Liver (tissue), 8 donors: ENCODE measurements at regions not wholly inside any gene's neighbourhood (a gene's known extent, or its start where the extent isn't known, plus 50 kb on each side); places are given as distances from the start of the nearest gene placed in this dataset.

Experiments used
- DNase-seq: peaks from one replicate; pipeline ENCODE4 v3.0.0-alpha.2; 2017; ENCODE audit warnings: low spot score
- H3K27ac ChIP-seq, 2 donors: one replicate each; pipeline ENCODE4 v1.7.0; 2013; ENCODE audit warnings: inconsistent platforms in 2 of 2, low read length in 2 of 2, control low read depth in 1 of 2, low read depth in 1 of 2, mild to moderate bottlenecking in 1 of 2
- H3K27me3 ChIP-seq, 4 donors: one replicate each; pipeline versions ENCODE4 v1.6.1 to v1.7.0; 2013; ENCODE audit warnings: low read length in 3 of 4, inconsistent platforms in 1 of 4, mild to moderate bottlenecking in 1 of 4, moderate library complexity in 1 of 4; ENCODE audit not compliant: control insufficient read depth in 4 of 4, insufficient read depth in 4 of 4
- H3K36me3 ChIP-seq, 4 donors: one replicate each; pipeline versions ENCODE4 v1.6.1 to v1.7.0; 2013; ENCODE audit warnings: low read length in 3 of 4, mild to moderate bottlenecking in 3 of 4, low read depth in 1 of 4, moderate library complexity in 1 of 4; ENCODE audit not compliant: control insufficient read depth in 4 of 4, insufficient read depth in 3 of 4
- H3K4me1 ChIP-seq, 4 donors: one replicate each; pipeline versions ENCODE4 v1.6.1 to v1.7.0; 2013; ENCODE audit warnings: low read length in 3 of 4, mild to moderate bottlenecking in 3 of 4, moderate library complexity in 1 of 4; ENCODE audit not compliant: control insufficient read depth in 4 of 4, insufficient read depth in 4 of 4
- H3K4me3 ChIP-seq, 3 donors: one replicate each; pipeline versions ENCODE4 v1.6.1 to v1.7.0; 2013; ENCODE audit warnings: low read length in 3 of 3, control low read depth in 1 of 3, low read depth in 1 of 3, mild to moderate bottlenecking in 1 of 3
- H3K9ac ChIP-seq, 2 donors: one replicate each; pipeline ENCODE4 v1.7.0; 2013; ENCODE audit warnings: low read length in 2 of 2, mild to moderate bottlenecking in 2 of 2, moderate library complexity in 2 of 2, control low read depth in 1 of 2, low read depth in 1 of 2
- H3K9me3 ChIP-seq, 4 donors: one replicate each; pipeline versions ENCODE4 v1.6.1 to v1.7.0; 2013; ENCODE audit warnings: low read length in 3 of 4; ENCODE audit not compliant: control insufficient read depth in 4 of 4
- ATF3 ChIP-seq: IDR thresholded peaks from 2 replicates; pipeline ENCODE4 v1.6.1; 2016; ENCODE audit warnings: antibody characterized with exemption
- EGR1 ChIP-seq, 2 donors: IDR thresholded peaks; 2 replicates each; pipeline ENCODE4 v1.6.1; 2016 to 2018; ENCODE audit warnings: antibody characterized with exemption in 2 of 2, low read depth in 2 of 2
- FOXA1 ChIP-seq: IDR thresholded peaks from 2 replicates; pipeline ENCODE4 v1.6.1; 2016; ENCODE audit warnings: antibody characterized with exemption
- FOXA2 ChIP-seq: IDR thresholded peaks from 2 replicates; pipeline ENCODE4 v1.6.1; 2016; ENCODE audit warnings: antibody characterized with exemption
- GABPA ChIP-seq, 2 donors: IDR thresholded peaks in 1 of 2; conservative IDR thresholded peaks in 1 of 2; 2 replicates each; pipeline ENCODE4 v1.6.1; 2016; ENCODE audit warnings: antibody characterized with exemption in 2 of 2, mild to moderate bottlenecking in 1 of 2, moderate library complexity in 1 of 2
- HNF4A ChIP-seq, 2 donors: conservative IDR thresholded peaks; 2 replicates each; pipeline ENCODE4 v1.6.1; 2016; ENCODE audit warnings: antibody characterized with exemption in 2 of 2, mild to moderate bottlenecking in 2 of 2
- HNF4G ChIP-seq: IDR thresholded peaks from 2 replicates; pipeline ENCODE4 v1.6.1; 2016; ENCODE audit warnings: antibody characterized with exemption
- JUND ChIP-seq, 2 donors: IDR thresholded peaks; 2 replicates each; pipeline ENCODE4 v1.6.1; 2016; ENCODE audit warnings: antibody characterized with exemption in 2 of 2
- NR2F2 ChIP-seq: IDR thresholded peaks from 2 replicates; pipeline ENCODE4 v1.6.1; 2016; ENCODE audit warnings: antibody characterized with exemption
- RAD21 ChIP-seq, 2 donors: IDR thresholded peaks; 2 replicates each; pipeline ENCODE4 v1.6.1; 2016; ENCODE audit warnings: antibody characterized with exemption in 2 of 2, mild to moderate bottlenecking in 2 of 2
- REST ChIP-seq: IDR thresholded peaks from 2 replicates; pipeline ENCODE4 v1.6.1; 2016; ENCODE audit warnings: antibody characterized with exemption, mild to moderate bottlenecking
- RXRA ChIP-seq, 2 donors: IDR thresholded peaks; 2 replicates each; pipeline ENCODE4 v1.6.1; 2017 to 2018; ENCODE audit warnings: antibody characterized with exemption in 2 of 2, mild to moderate bottlenecking in 1 of 2
- SP1 ChIP-seq: IDR thresholded peaks from 2 replicates; pipeline ENCODE4 v1.6.1; 2018; ENCODE audit warnings: antibody characterized with exemption, mild to moderate bottlenecking
- TAF1 ChIP-seq: conservative IDR thresholded peaks from 2 replicates; pipeline ENCODE4 v1.6.1; 2016; ENCODE audit warnings: antibody characterized with exemption, mild to moderate bottlenecking
- YY1 ChIP-seq: IDR thresholded peaks from 2 replicates; pipeline ENCODE4 v1.6.1; 2016; ENCODE audit warnings: antibody characterized with exemption, mild to moderate bottlenecking
- ZBTB33 ChIP-seq: IDR thresholded peaks from 2 replicates; pipeline ENCODE4 v1.6.1; 2016; ENCODE audit warnings: antibody characterized with exemption
- WGBS: extraction: QIAGEN DNeasy Blood & Tissue Kit; methylation state at CpG from one replicate; pipeline ENCODE4 v1.1.7; 2013; 5-methylcytosine and 5-hydroxymethylcytosine counted together
- TF ChIP-seq, protein P1 (sequence below): IDR thresholded peaks from 2 replicates; pipeline ENCODE4 v1.6.1; 2016; ENCODE audit warnings: antibody characterized with exemption
- TF ChIP-seq, protein P2 (sequence below): fragments of 150-350 bp; IDR thresholded peaks from 2 replicates; pipeline ENCODE4 v1.5.1; 2017; ENCODE audit warnings: improper control_type of control experiment, low read depth, low read length; ENCODE audit not compliant: missing input control
- donor health status: healthy.
- donor health status: healthy.
- donor health status: healthy.
- donor health status: healthy.
- donor health status: healthy.

DNA sequence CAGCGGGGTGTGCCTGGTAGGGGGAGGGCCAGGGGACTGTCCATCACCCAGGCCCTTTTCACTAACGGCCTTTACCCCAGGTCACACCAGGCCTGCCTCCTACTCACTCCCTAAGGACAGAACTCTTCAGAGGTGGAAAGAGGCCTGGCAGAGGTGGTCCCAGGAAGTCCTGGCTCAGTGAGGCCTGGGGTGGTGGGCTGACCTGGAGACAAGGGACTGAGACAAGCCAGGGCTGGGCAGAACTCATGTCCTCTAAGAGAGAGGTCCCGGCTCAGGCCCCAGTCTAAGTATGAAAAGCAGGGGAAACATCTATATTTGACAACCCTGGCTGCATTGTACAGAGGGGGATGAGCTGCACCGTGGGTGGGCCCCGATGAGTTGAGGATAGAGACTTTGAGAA lies 65.9 kb upstream of the TEX51 start:
- Histone ChIP-seq H3K27me3 (no peaks in the 10 kb centered on the region), H3K27ac (no peak overlapping the region), H3K9ac (no peak overlapping the region), H3K9me3 (no peaks in the 10 kb centered on the region), H3K4me3 (no peak overlapping the region), H3K36me3 (no peaks in the 10 kb centered on the region), H3K4me1 (no peaks in the 10 kb centered on the region)
- WGBS: 87% methylated on average over 5 of the region's 5 CpGs
- DNase-seq: no peak
- TF ChIP-seq ZBTB33 (no peak), FOXA1 (no peak), NR2F2 (no peak), HNF4G (no peak), RXRA (IDR thresholded peaks at IDR 0.05) (no peak), TAF1 (no peak), YY1 (no peak), RAD21 (IDR thresholded peaks at IDR 0.05) (no peak), SP1 (no peak), REST (no peak), ATF3 (no peak), HNF4A (conservative IDR thresholded peaks at IDR 0.05) (no peak), EGR1 (IDR thresholded peaks at IDR 0.05; ENCODE audit: low read depth in 2 of 2) (no peak), GABPA (IDR thresholded peaks at IDR 0.05 in 1 of 2, conservative IDR thresholded peaks at IDR 0.05 in 1 of 2) (no peak), JUND (IDR thresholded peaks at IDR 0.05) (no peak), FOXA2 (no peak)
- TF ChIP-seq, protein P1, sequence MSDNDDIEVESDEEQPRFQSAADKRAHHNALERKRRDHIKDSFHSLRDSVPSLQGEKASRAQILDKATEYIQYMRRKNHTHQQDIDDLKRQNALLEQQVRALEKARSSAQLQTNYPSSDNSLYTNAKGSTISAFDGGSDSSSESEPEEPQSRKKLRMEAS: no peak
- TF ChIP-seq, protein P2, sequence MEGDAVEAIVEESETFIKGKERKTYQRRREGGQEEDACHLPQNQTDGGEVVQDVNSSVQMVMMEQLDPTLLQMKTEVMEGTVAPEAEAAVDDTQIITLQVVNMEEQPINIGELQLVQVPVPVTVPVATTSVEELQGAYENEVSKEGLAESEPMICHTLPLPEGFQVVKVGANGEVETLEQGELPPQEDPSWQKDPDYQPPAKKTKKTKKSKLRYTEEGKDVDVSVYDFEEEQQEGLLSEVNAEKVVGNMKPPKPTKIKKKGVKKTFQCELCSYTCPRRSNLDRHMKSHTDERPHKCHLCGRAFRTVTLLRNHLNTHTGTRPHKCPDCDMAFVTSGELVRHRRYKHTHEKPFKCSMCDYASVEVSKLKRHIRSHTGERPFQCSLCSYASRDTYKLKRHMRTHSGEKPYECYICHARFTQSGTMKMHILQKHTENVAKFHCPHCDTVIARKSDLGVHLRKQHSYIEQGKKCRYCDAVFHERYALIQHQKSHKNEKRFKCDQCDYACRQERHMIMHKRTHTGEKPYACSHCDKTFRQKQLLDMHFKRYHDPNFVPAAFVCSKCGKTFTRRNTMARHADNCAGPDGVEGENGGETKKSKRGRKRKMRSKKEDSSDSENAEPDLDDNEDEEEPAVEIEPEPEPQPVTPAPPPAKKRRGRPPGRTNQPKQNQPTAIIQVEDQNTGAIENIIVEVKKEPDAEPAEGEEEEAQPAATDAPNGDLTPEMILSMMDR: no peak
